Endothelial cell of umbilical vein (primary cell): ENCODE measurements at regions not wholly inside any gene's neighbourhood (a gene's known extent, or its start where the extent isn't known, plus 50 kb on each side); places are given as distances from the start of the nearest gene placed in this dataset.

Experiments
- BruUV-seq: library from RNA; stranded (reverse); fragments of 400-500 nt; replicated peaks from 2 replicates; lab custom pipeline; 2021; lab: Mats Ljungman, UMichigan
- CTCF ChIA-PET: fragments of 300-600, 350-600 bp; sonication (Branson Sonifier 250); formaldehyde crosslinking; loops from one replicate; lab custom pipeline; 2021; ENCODE audit warnings: antibody characterized with exemption, inconsistent platforms; lab: Charles Lee
- POLR2A ChIA-PET: fragments of 300-600, 350-600 bp; sonication (Branson Sonifier 250); formaldehyde crosslinking; loops from one replicate; lab custom pipeline; 2021; ENCODE audit warnings: antibody characterized with exemption, inconsistent platforms; lab: Charles Lee
- DNase-seq: peaks from one replicate; pipeline ENCODE4 v3.0.0-alpha.2; 2011; ENCODE audit warnings: low read depth, low spot score
- FAIRE-seq: peaks from 2 replicates; lab custom pipeline; 2011; peaks lifted over from hg19 to GRCh38; lab: Jason Lieb, UNC
- H2AFZ ChIP-seq: 2 replicates; pipeline ENCODE4 v1.6.0; 2012; ENCODE audit warnings: low read depth, low read length, control low read depth, inconsistent platforms
- H3K27ac ChIP-seq: 2 replicates; pipeline ENCODE4 v1.5.1; 2011; ENCODE audit warnings: low read depth, mild to moderate bottlenecking, control low read depth, low read length, moderate library complexity; ENCODE audit not compliant: insufficient read depth
- H3K27me3 ChIP-seq, 2 experiments: 2 replicates each; pipeline versions ENCODE4 v1.6.0 to v1.6.1; 2011; ENCODE audit warnings: low read length in 2 of 2, mixed read lengths in 1 of 2; ENCODE audit not compliant: control insufficient read depth in 2 of 2, insufficient read depth in 2 of 2
- H3K36me3 ChIP-seq, 2 experiments: 2 replicates in 1 of 2; 3 replicates in 1 of 2; pipeline ENCODE4 v1.5.1; 2011; ENCODE audit warnings: low read length in 2 of 2, mild to moderate bottlenecking in 1 of 2, moderate library complexity in 1 of 2; ENCODE audit not compliant: control insufficient read depth in 2 of 2, insufficient read depth in 2 of 2; ENCODE audit errors: extremely low read depth in 1 of 2
- H3K4me1 ChIP-seq: 3 replicates; pipeline ENCODE4 v1.5.1; 2011; ENCODE audit warnings: mild to moderate bottlenecking, low read length; ENCODE audit not compliant: control insufficient read depth, insufficient read depth; ENCODE audit errors: extremely low read depth
- H3K4me2 ChIP-seq: 2 replicates; pipeline ENCODE4 v1.6.1; 2011; ENCODE audit warnings: low read length, control low read depth, mixed read lengths; ENCODE audit not compliant: insufficient read depth
- H3K4me3 ChIP-seq, 3 experiments: fragments of 200-600 bp in 1 of 3; sonication (generic), shearing (Covaris generic) in 1 of 3; replicated peaks in 1 of 3; 2 replicates each; pipeline ENCODE4 v1.5.1; 2011 to 2016; ENCODE audit warnings: control low read depth in 3 of 3, low read length in 3 of 3, mild to moderate bottlenecking in 2 of 3, inconsistent platforms in 1 of 3, low read depth in 1 of 3, moderate library complexity in 1 of 3; ENCODE audit not compliant: insufficient read depth in 1 of 3
- H3K79me2 ChIP-seq: 2 replicates; pipeline ENCODE4 v1.6.0; 2012; ENCODE audit warnings: low read length, inconsistent platforms; ENCODE audit not compliant: control insufficient read depth, insufficient read depth
- H3K9ac ChIP-seq: replicated peaks from 2 replicates; pipeline ENCODE3; 2011; ENCODE audit warnings: low read length, control low read depth; ENCODE audit not compliant: insufficient read depth; ENCODE audit errors: extremely low read depth
- H3K9me1 ChIP-seq: replicated peaks from 3 replicates; pipeline ENCODE4 v1.6.0; 2011; ENCODE audit warnings: mild to moderate bottlenecking, low read length; ENCODE audit not compliant: control insufficient read depth, insufficient read depth; ENCODE audit errors: extremely low read depth
- H3K9me3 ChIP-seq: replicated peaks from 2 replicates; pipeline ENCODE4 v1.5.1; 2012; ENCODE audit warnings: low read length, inconsistent platforms; ENCODE audit not compliant: control insufficient read depth, insufficient read depth
- H4K20me1 ChIP-seq: replicated peaks from 2 replicates; pipeline ENCODE3; 2011; ENCODE audit warnings: mild to moderate bottlenecking, low read length; ENCODE audit not compliant: control insufficient read depth, insufficient read depth; ENCODE audit errors: extremely low read depth
- EZH2 ChIP-seq: IDR thresholded peaks from 2 replicates; pipeline ENCODE4 v1.6.1; 2012; ENCODE audit warnings: borderline replicate concordance, low read depth, mild to moderate bottlenecking, moderate library complexity, low read length, inconsistent platforms; ENCODE audit not compliant: severe bottlenecking
- FOS ChIP-seq: IDR thresholded peaks from 2 replicates; pipeline ENCODE4 v1.6.1; 2011; ENCODE audit warnings: mild to moderate bottlenecking, low read length, moderate library complexity, borderline replicate concordance; ENCODE audit not compliant: insufficient read depth
- GATA2 ChIP-seq: IDR thresholded peaks from 2 replicates; pipeline ENCODE4 v1.7.0; 2011; ENCODE audit warnings: low read depth, mild to moderate bottlenecking, moderate library complexity, mixed read lengths, low read length; ENCODE audit not compliant: insufficient read length, insufficient read depth
- JUN ChIP-seq: IDR thresholded peaks from 2 replicates; pipeline ENCODE4 v1.6.1; 2011; ENCODE audit warnings: borderline replicate concordance, low read depth; ENCODE audit not compliant: insufficient read length, insufficient read depth
- MYC ChIP-seq: IDR thresholded peaks from one replicate; pipeline ENCODE4 v1.6.1; 2011; ENCODE audit warnings: mild to moderate bottlenecking, low read depth, low read length
- POLR2A ChIP-seq: IDR thresholded peaks from 2 replicates; pipeline ENCODE4 v1.6.1; 2012; ENCODE audit warnings: low read depth, mild to moderate bottlenecking, control low read depth, low read length
- POLR2AphosphoS5 ChIP-seq: IDR thresholded peaks from 2 replicates; pipeline ENCODE4 v1.6.1; 2012; ENCODE audit warnings: low read depth, mild to moderate bottlenecking, control low read depth, low read length, moderate library complexity; ENCODE audit not compliant: insufficient read depth
- dilution Hi-C: fragments of 300-500 bp; cut with MboI; formaldehyde crosslinking; loops from one replicate; pipeline ENCODE4 v1.15.0; 2019; ENCODE audit warnings: low sequenced_read_pairs; ENCODE audit not compliant: extremely low pct_ligation_motif_present
- intact Hi-C: fragments of 100-400 bp; cut with micrococcal nuclease; formaldehyde crosslinking; loops from one replicate; pipeline ENCODE4 v1.10.0; 2022
- TF ChIP-seq, protein P1 (sequence below): IDR thresholded peaks from 2 replicates; pipeline ENCODE4 v1.6.1; 2011; ENCODE audit not compliant: insufficient read depth, insufficient read length
- TF ChIP-seq, protein P2 (sequence below), 2 donors: IDR thresholded peaks; 1 replicate in 1 of 2; 2 replicates in 1 of 2; pipeline ENCODE4 v1.5.1; 2011; ENCODE audit warnings: low read length in 2 of 2, mild to moderate bottlenecking in 2 of 2, moderate library complexity in 2 of 2, control low read depth in 1 of 2, inconsistent platforms in 1 of 2, low read depth in 1 of 2; ENCODE audit not compliant: insufficient read depth in 1 of 2; ENCODE audit errors: extremely low read depth in 1 of 2

DNA sequence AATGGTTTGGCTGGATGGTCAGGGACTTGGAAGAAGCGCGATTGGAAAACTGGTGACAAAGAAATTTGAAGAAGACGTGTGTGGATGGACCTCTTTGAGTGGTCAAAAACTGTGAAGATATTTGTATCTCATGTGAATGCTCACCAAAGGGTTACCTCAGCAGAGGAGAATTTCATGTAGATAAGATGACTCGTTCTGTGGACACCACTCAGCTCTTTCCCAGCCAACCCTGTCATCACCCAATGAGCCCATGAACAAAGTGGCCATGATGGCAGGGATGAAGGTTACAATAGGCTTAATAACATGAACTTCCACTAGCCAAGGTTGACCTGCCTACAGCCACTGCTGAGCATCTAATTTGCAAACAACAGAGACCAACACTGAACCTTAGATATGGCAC is 248.3 kb downstream of the KCNE4 start:
- Histone ChIP-seq H2AFZ (no peak overlapping the region), H3K36me3 (no peaks in the 10 kb centered on the region), H3K4me2 (no peak overlapping the region), H3K4me1 (no peaks in the 10 kb centered on the region), H3K9me1 (no peaks in the 10 kb centered on the region), H3K4me3 (no peak overlapping the region), H3K79me2 (no peaks in the 10 kb centered on the region), H3K9ac (no peak overlapping the region), H4K20me1 (no peaks in the 10 kb centered on the region), H3K9me3 (no peaks in the 10 kb centered on the region), H3K27ac (no peak overlapping the region), H3K27me3 (no peaks in the 10 kb centered on the region)
- dilution Hi-C loops (no loop called here), intact Hi-C loops (no loop called here)
- no peak for TF ChIP-seq EZH2
- TF ChIP-seq POLR2A, result no peak
- no peak for TF ChIP-seq POLR2AphosphoS5
- TF ChIP-seq GATA2, result no peak
- no peak for TF ChIP-seq FOS
- TF ChIP-seq JUN, result no peak
- TF ChIP-seq, protein P1, sequence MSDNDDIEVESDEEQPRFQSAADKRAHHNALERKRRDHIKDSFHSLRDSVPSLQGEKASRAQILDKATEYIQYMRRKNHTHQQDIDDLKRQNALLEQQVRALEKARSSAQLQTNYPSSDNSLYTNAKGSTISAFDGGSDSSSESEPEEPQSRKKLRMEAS, result no peak
- no peak for TF ChIP-seq MYC
- TF ChIP-seq, protein P2, sequence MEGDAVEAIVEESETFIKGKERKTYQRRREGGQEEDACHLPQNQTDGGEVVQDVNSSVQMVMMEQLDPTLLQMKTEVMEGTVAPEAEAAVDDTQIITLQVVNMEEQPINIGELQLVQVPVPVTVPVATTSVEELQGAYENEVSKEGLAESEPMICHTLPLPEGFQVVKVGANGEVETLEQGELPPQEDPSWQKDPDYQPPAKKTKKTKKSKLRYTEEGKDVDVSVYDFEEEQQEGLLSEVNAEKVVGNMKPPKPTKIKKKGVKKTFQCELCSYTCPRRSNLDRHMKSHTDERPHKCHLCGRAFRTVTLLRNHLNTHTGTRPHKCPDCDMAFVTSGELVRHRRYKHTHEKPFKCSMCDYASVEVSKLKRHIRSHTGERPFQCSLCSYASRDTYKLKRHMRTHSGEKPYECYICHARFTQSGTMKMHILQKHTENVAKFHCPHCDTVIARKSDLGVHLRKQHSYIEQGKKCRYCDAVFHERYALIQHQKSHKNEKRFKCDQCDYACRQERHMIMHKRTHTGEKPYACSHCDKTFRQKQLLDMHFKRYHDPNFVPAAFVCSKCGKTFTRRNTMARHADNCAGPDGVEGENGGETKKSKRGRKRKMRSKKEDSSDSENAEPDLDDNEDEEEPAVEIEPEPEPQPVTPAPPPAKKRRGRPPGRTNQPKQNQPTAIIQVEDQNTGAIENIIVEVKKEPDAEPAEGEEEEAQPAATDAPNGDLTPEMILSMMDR (IDR thresholded peaks at IDR 0.05; ENCODE audit: extremely low read depth in 1 of 2, insufficient read depth in 1 of 2, low read depth in 1 of 2, low read length in 2 of 2), result no peak
- no peak for FAIRE-seq
- POLR2A ChIA-PET, result no interaction called here
- DNase-seq, result no peak
- CTCF ChIA-PET, result no interaction called here
- BruUV-seq, result no TSS peak
